ENCODE measurements at regions not wholly inside any gene's neighbourhood (a gene's known extent, or its start where the extent isn't known, plus 50 kb on each side); places are given as distances from the start of the nearest gene placed in this dataset.

GRCh38 chr3:28634019-28634418, 285.4 kb upstream of the AZI2 start:
- no peak for TF ChIP-seq CTCF (conservative IDR thresholded peaks at IDR 0.05; ENCODE audit: low read length)
- no peak for TF ChIP-seq EZH2phosphoT487 (IDR thresholded peaks at IDR 0.05; ENCODE audit: borderline replicate concordance, low read depth, low read length)

All from OCI-LY7 (cell line).